Mucosa of descending colon (tissue), 3 donors: ENCODE measurements at regions not wholly inside any gene's neighbourhood (a gene's known extent, or its start where the extent isn't known, plus 50 kb on each side); places are given as distances from the start of the nearest gene placed in this dataset.

ENCODE experiments used
- ATAC-seq: fragments of 200-7000 bp; cut with Tn5 transposase; one replicate; pipeline ENCODE4 v1.9.1; 2020; ENCODE audit warnings: mild to moderate bottlenecking, moderate library complexity
- DNase-seq, 3 donors: peaks; one replicate each; pipeline ENCODE4 v3.0.0-alpha.2; 2020
- H3K36me3 ChIP-seq: fragments of 200-600 bp; one replicate; pipeline ENCODE4 v1.8.0; 2021; ENCODE audit warnings: low read depth, mild to moderate bottlenecking
- H3K4me1 ChIP-seq: fragments of 200-600 bp; one replicate; pipeline ENCODE4 v1.8.0; 2021; ENCODE audit warnings: low read depth, mild to moderate bottlenecking
- H3K4me3 ChIP-seq: fragments of 200-600 bp; one replicate; pipeline ENCODE4 v1.8.0; 2021; ENCODE audit warnings: mild to moderate bottlenecking
- H3K9me3 ChIP-seq: fragments of 200-600 bp; one replicate; pipeline ENCODE4 v1.8.0; 2021; ENCODE audit warnings: mild to moderate bottlenecking
- CTCF ChIP-seq: fragments of 200-600 bp; IDR thresholded peaks from one replicate; pipeline ENCODE4 v1.8.0; 2022; ENCODE audit warnings: antibody characterized with exemption, mild to moderate bottlenecking
- intact Hi-C, 2 donors: fragments of 100-400 bp; cut with DNase I in 1 of 2; cut with micrococcal nuclease in 1 of 2; formaldehyde crosslinking; loops; one replicate each; pipeline versions ENCODE4 v1.11.0 to v1.11.1; 2022; cut with DNase I, micrococcal nuclease
- donor health status: DM: no; HTN: no; CAD: no; lungs with moderate emphysema.
- donor health status: DM: no; HTN: no; CAD: no.
- donor health status: DM: no; HTN: yes; CAD: no.

- H3K4me3 ChIP-seq = no peak overlapping the region
- no peaks in the 10 kb centered on the region for H3K36me3 ChIP-seq
- H3K9me3 ChIP-seq = no peaks in the 10 kb centered on the region
- ATAC-seq (no peak), DNase-seq (no peak)
- no peak for TF ChIP-seq CTCF
- no peaks in the 10 kb centered on the region for H3K4me1 ChIP-seq
- intact Hi-C loops = no loop called here
Observed at GRCh38 chr4:19722404-19722803, 529.3 kb upstream of the SLIT2 start.

- Histone ChIP-seq H3K9me3 (no peaks in the 10 kb centered on the region), H3K36me3 (no peaks in the 10 kb centered on the region), H3K4me3 (no peak overlapping the region), H3K4me1 (no peaks in the 10 kb centered on the region)
- ATAC-seq (no peak), DNase-seq (no peak)
- no peak for TF ChIP-seq CTCF
- intact Hi-C loops = no loop called here
Observed at GRCh38 chr4:19721587-19721986, 530.1 kb upstream of the SLIT2 start.

- Histone ChIP-seq H3K4me1 (no peaks in the 10 kb centered on the region), H3K4me3 (no peak overlapping the region), H3K36me3 (no peaks in the 10 kb centered on the region), H3K9me3 (no peaks in the 10 kb centered on the region)
- no peak for TF ChIP-seq CTCF
- no peak for DNase-seq
- intact Hi-C loops = no loop called here
- ATAC-seq = no peak
Observed at GRCh38 chr4:19720610-19721009, 531.1 kb upstream of the SLIT2 start.

GRCh38 chr4:19720190-19720589 lies 531.5 kb upstream of the SLIT2 start:
- no peak overlapping the region for H3K4me3 ChIP-seq
- TF ChIP-seq CTCF = no peak
- intact Hi-C loops = no loop called here
- H3K36me3 ChIP-seq = no peaks in the 10 kb centered on the region
- ATAC-seq (no peak), DNase-seq (no peak)
- no peaks in the 10 kb centered on the region for H3K9me3 ChIP-seq
- no peaks in the 10 kb centered on the region for H3K4me1 ChIP-seq

GRCh38 chr4:19711871-19712270 lies 539.8 kb upstream of the SLIT2 start:
- no peaks in the 10 kb centered on the region for H3K9me3 ChIP-seq
- H3K36me3 ChIP-seq = no peaks in the 10 kb centered on the region
- no peak for ATAC-seq
- no peak overlapping the region for H3K4me3 ChIP-seq
- no peaks in the 10 kb centered on the region for H3K4me1 ChIP-seq
- intact Hi-C loops = no loop called here
- DNase-seq = no peak
- TF ChIP-seq CTCF = no peak

- ATAC-seq = no peak
- no peaks in the 10 kb centered on the region for H3K36me3 ChIP-seq
- H3K4me1 ChIP-seq = no peaks in the 10 kb centered on the region
- intact Hi-C loops = no loop called here
- no peak overlapping the region for H3K4me3 ChIP-seq
- DNase-seq = no peak
- H3K9me3 ChIP-seq = no peaks in the 10 kb centered on the region
- TF ChIP-seq CTCF = no peak
Observed at GRCh38 chr4:19707876-19708275, 543.8 kb upstream of the SLIT2 start.
